CD14-positive monocyte (primary cell): ENCODE measurements at regions not wholly inside any gene's neighbourhood (a gene's known extent, or its start where the extent isn't known, plus 50 kb on each side); places are given as distances from the start of the nearest gene placed in this dataset.

Experiments used
- DNase-seq, 3 donors: peaks; one replicate each; pipeline ENCODE4 v3.0.0-alpha.2; 2011 to 2022
- H2AFZ ChIP-seq: 2 replicates; pipeline ENCODE4 v1.6.0; 2012; ENCODE audit warnings: mild to moderate bottlenecking, low read depth, low read length, inconsistent platforms; ENCODE audit not compliant: insufficient read depth, poor library complexity, severe bottlenecking
- H3K27ac ChIP-seq, 2 donors: 1 replicate in 1 of 2; 2 replicates in 1 of 2; pipeline ENCODE4 v1.5.1; 2012 to 2013; ENCODE audit warnings: low read length in 2 of 2, control low read depth in 1 of 2, inconsistent platforms in 1 of 2, low read depth in 1 of 2, mild to moderate bottlenecking in 1 of 2
- H3K27me3 ChIP-seq, 2 donors: one replicate each; pipeline versions ENCODE4 v1.6.0 to v1.6.1; 2011 to 2013; ENCODE audit warnings: low read length in 2 of 2; ENCODE audit not compliant: control insufficient read depth in 2 of 2, insufficient read depth in 2 of 2
- H3K36me3 ChIP-seq, 2 donors: replicated peaks in 1 of 2; 1 replicate in 1 of 2; 2 replicates in 1 of 2; pipeline versions ENCODE4 v1.5.1 to v1.6.1; 2012 to 2013; ENCODE audit warnings: low read length in 2 of 2, control low read depth in 1 of 2, inconsistent platforms in 1 of 2, mild to moderate bottlenecking in 1 of 2; ENCODE audit not compliant: insufficient read depth in 2 of 2, control insufficient read depth in 1 of 2
- H3K4me1 ChIP-seq, 2 donors: 1 replicate in 1 of 2; 2 replicates in 1 of 2; pipeline versions ENCODE4 v1.5.1 to v1.6.1; 2012 to 2013; ENCODE audit warnings: low read length in 2 of 2, control low read depth in 1 of 2, inconsistent platforms in 1 of 2, mild to moderate bottlenecking in 1 of 2, moderate library complexity in 1 of 2; ENCODE audit not compliant: insufficient read depth in 2 of 2, control insufficient read depth in 1 of 2
- H3K4me2 ChIP-seq: replicated peaks from 2 replicates; pipeline ENCODE3; 2012; ENCODE audit warnings: low read length, moderate library complexity, mild to moderate bottlenecking; ENCODE audit not compliant: poor library complexity, severe bottlenecking; ENCODE audit errors: extremely low read depth
- H3K4me3 ChIP-seq, 3 experiments: fragments of 200-600 bp in 1 of 3; sonication (generic) in 1 of 3; replicated peaks in 1 of 3; 1 replicate in 2 of 3; 2 replicates in 1 of 3; pipeline ENCODE4 v1.5.1; 2011 to 2013; ENCODE audit warnings: low read length in 3 of 3, mild to moderate bottlenecking in 3 of 3, control low read depth in 2 of 3, low read depth in 2 of 3, inconsistent platforms in 1 of 3, moderate library complexity in 1 of 3
- H3K79me2 ChIP-seq: 2 replicates; pipeline ENCODE4 v1.6.0; 2012; ENCODE audit warnings: mild to moderate bottlenecking, control low read depth, inconsistent platforms, low read length, moderate library complexity; ENCODE audit not compliant: insufficient read depth
- H3K9ac ChIP-seq: 2 replicates; pipeline ENCODE4 v1.6.0; 2017; ENCODE audit warnings: low read length, mild to moderate bottlenecking; ENCODE audit not compliant: insufficient read depth, poor library complexity, severe bottlenecking
- H3K9me3 ChIP-seq, 2 donors: replicated peaks in 1 of 2; 1 replicate in 1 of 2; 2 replicates in 1 of 2; pipeline versions ENCODE4 v1.5.1 to v1.6.1; 2012 to 2013; ENCODE audit warnings: low read length in 2 of 2, control low read depth in 1 of 2; ENCODE audit not compliant: control insufficient read depth in 1 of 2, insufficient read depth in 1 of 2
- H4K20me1 ChIP-seq: 2 replicates; pipeline ENCODE4 v1.6.0; 2012; ENCODE audit warnings: mild to moderate bottlenecking, low read length, control low read depth, moderate library complexity; ENCODE audit not compliant: insufficient read depth
- H3K27ac Mint-ChIP-seq, 7 donors: one replicate each; pipeline ENCODE4 v1.8.0; 2020; ENCODE audit warnings: mild to moderate bottlenecking in 7 of 7, mixed read lengths in 7 of 7, moderate library complexity in 6 of 7, inconsistent platforms in 2 of 7
- H3K27me3 Mint-ChIP-seq, 3 donors: one replicate each; pipeline ENCODE4 v1.8.0; 2021 to 2022; ENCODE audit warnings: low read depth in 3 of 3, mild to moderate bottlenecking in 3 of 3, mixed read lengths in 3 of 3, moderate library complexity in 3 of 3, inconsistent platforms in 1 of 3
- H3K36me3 Mint-ChIP-seq, 2 donors: one replicate each; pipeline ENCODE4 v1.8.0; 2020; ENCODE audit warnings: mixed read lengths in 2 of 2, inconsistent platforms in 1 of 2, mild to moderate bottlenecking in 1 of 2
- H3K4me1 Mint-ChIP-seq: one replicate; pipeline ENCODE4 v1.8.0; 2020; ENCODE audit warnings: mild to moderate bottlenecking, mixed read lengths
- H3K4me3 Mint-ChIP-seq, 2 donors: one replicate each; pipeline ENCODE4 v1.8.0; 2020; ENCODE audit warnings: mild to moderate bottlenecking in 2 of 2, mixed read lengths in 2 of 2, moderate library complexity in 1 of 2
- H3K9me3 Mint-ChIP-seq, 7 donors: one replicate each; pipeline ENCODE4 v1.8.0; 2020 to 2022; ENCODE audit warnings: mixed read lengths in 7 of 7, mild to moderate bottlenecking in 6 of 7, moderate library complexity in 6 of 7, inconsistent platforms in 2 of 7
- CTCF ChIP-seq: fragments of 200-600 bp; IDR thresholded peaks from one replicate; pipeline ENCODE4 v1.8.0; 2022; ENCODE audit warnings: antibody characterized with exemption, mild to moderate bottlenecking
- WGBS: methylation state at CpG from one replicate; pipeline ENCODE4 v1.1.5; 2013; ENCODE audit warnings: missing lambda C conversion rate; ENCODE audit not compliant: insufficient coverage; 5-methylcytosine and 5-hydroxymethylcytosine counted together
- intact Hi-C, 2 donors: fragments of 100-400 bp; cut with micrococcal nuclease; formaldehyde crosslinking; loops; one replicate each; pipeline versions ENCODE4 v1.15.0 to v1.15.1; 2023

GRCh38 chrY:20961512-20961911 is 205.6 kb downstream of the RPS4Y2 start:
- TF ChIP-seq CTCF, result no peak
- H3K4me3 ChIP-seq, result no peak overlapping the region
- H3K4me2 ChIP-seq, result no peak overlapping the region
- no peaks in the 10 kb centered on the region for H3K27me3 ChIP-seq
- no peaks in the 10 kb centered on the region for H3K4me1 ChIP-seq
- H2AFZ ChIP-seq, result no peak overlapping the region
- no peak overlapping the region for H3K27ac ChIP-seq
- no peak overlapping the region for H3K4me3 Mint-ChIP-seq
- no peaks in the 10 kb centered on the region for H3K4me1 Mint-ChIP-seq
- H3K9me3 Mint-ChIP-seq, result peaks cover 0 to 5% (median 0%) of the 10 kb centered on the region in 7 donors
- H3K79me2 ChIP-seq, result no peaks in the 10 kb centered on the region
- WGBS, result no CpG with 5 or more reads among the region's 2 CpGs
- peaks cover 0 to 3% of the 10 kb centered on the region in 2 donors for H3K9me3 ChIP-seq
- DNase-seq, result no peak
- no peaks in the 10 kb centered on the region for H3K36me3 ChIP-seq
- intact Hi-C loops, result no loop called here
- no peaks in the 10 kb centered on the region for H3K36me3 Mint-ChIP-seq
- no peaks in the 10 kb centered on the region for H4K20me1 ChIP-seq
- no peak overlapping the region for H3K9ac ChIP-seq
- no peak overlapping the region for H3K27ac Mint-ChIP-seq
- H3K27me3 Mint-ChIP-seq, result no peaks in the 10 kb centered on the region

GRCh38 chrY:20967828-20968227 is 211.9 kb downstream of the RPS4Y2 start:
- H3K27ac Mint-ChIP-seq, result no peak overlapping the region
- no peaks in the 10 kb centered on the region for H3K27me3 Mint-ChIP-seq
- intact Hi-C loops, result no loop called here
- no peak overlapping the region for H3K4me3 Mint-ChIP-seq
- Histone ChIP-seq H3K4me3 (no peak overlapping the region), H3K36me3 (no peaks in the 10 kb centered on the region), H3K27me3 (no peaks in the 10 kb centered on the region), H2AFZ (no peak overlapping the region), H3K27ac (no peak overlapping the region), H4K20me1 (no peaks in the 10 kb centered on the region), H3K79me2 (no peaks in the 10 kb centered on the region), H3K9me3 (no peaks in the 10 kb centered on the region), H3K4me1 (no peaks in the 10 kb centered on the region), H3K4me2 (no peak overlapping the region), H3K9ac (no peak overlapping the region)
- DNase-seq, result no peak
- H3K4me1 Mint-ChIP-seq, result peaks cover 10% of the 10 kb centered on the region
- TF ChIP-seq CTCF, result no peak
- no peaks in the 10 kb centered on the region for H3K36me3 Mint-ChIP-seq
- H3K9me3 Mint-ChIP-seq, result peaks cover 0 to 5% (median 0%) of the 10 kb centered on the region in 7 donors
